Esophagus squamous epithelium (tissue), 5 donors: ENCODE measurements at regions not wholly inside any gene's neighbourhood (a gene's known extent, or its start where the extent isn't known, plus 50 kb on each side); places are given as distances from the start of the nearest gene placed in this dataset.

Experiments
- DNase-seq: peaks from one replicate; lab custom pipeline; 2025; lab: John Stamatoyannopoulos, UW
- H3K27ac ChIP-seq, 4 donors: fragments of 200-600 bp; sonication (generic); one replicate each; pipeline ENCODE4 v1.5.1; 2016 to 2019; ENCODE audit warnings: mild to moderate bottlenecking in 1 of 4
- H3K27me3 ChIP-seq, 4 donors: fragments of 200-600 bp; sonication (generic); 1 replicate in 3 of 4; 2 replicates in 1 of 4; pipeline versions ENCODE4 v1.5.1 to v1.6.0; 2017 to 2021; ENCODE audit warnings: antibody characterized with exemption in 1 of 4
- H3K36me3 ChIP-seq, 3 donors: fragments of 200-600 bp; sonication (generic); one replicate each; pipeline ENCODE4 v1.5.1; 2016 to 2019
- H3K4me1 ChIP-seq, 3 donors: fragments of 200-600 bp; sonication (generic); one replicate each; pipeline ENCODE4 v1.5.1; 2017 to 2019
- H3K4me3 ChIP-seq, 4 donors: fragments of 200-600 bp; sonication (generic); 1 replicate in 3 of 4; 2 replicates in 1 of 4; pipeline ENCODE4 v1.5.1; 2016 to 2019; ENCODE audit warnings: mild to moderate bottlenecking in 2 of 4, moderate library complexity in 1 of 4
- H3K9me3 ChIP-seq, 3 donors: fragments of 200-600 bp; sonication (generic); one replicate each; pipeline ENCODE4 v1.5.1; 2016 to 2019
- CTCF ChIP-seq, 6 experiments: fragments of 450-650 bp in 4 of 6; fragments of 200-600 bp in 2 of 6; sonication (generic) in 2 of 6; IDR thresholded peaks; one replicate each; pipeline ENCODE4 v1.5.1; 2016 to 2019; ENCODE audit warnings: antibody characterized with exemption in 6 of 6, mild to moderate bottlenecking in 4 of 6, moderate library complexity in 4 of 6
- POLR2A ChIP-seq, 4 donors: fragments of 450-650 bp; IDR thresholded peaks; one replicate each; pipeline ENCODE4 v1.6.1; 2017; ENCODE audit warnings: antibody characterized with exemption in 4 of 4, mild to moderate bottlenecking in 4 of 4, moderate library complexity in 3 of 4
- WGBS, 2 donors: methylation state at CpG; one replicate each; pipeline ENCODE4 v1.1.5; 2018; 5-methylcytosine and 5-hydroxymethylcytosine counted together
- intact Hi-C: fragments of 100-400 bp; cut with DNase I; formaldehyde crosslinking; loops from one replicate; pipeline ENCODE4 v1.15.0; 2022
- donor health status: DM: yes; HTN: yes; CAD: no.

- H3K9me3 ChIP-seq, result no peaks in the 10 kb centered on the region
- no peak for DNase-seq
- H3K36me3 ChIP-seq, result no peaks in the 10 kb centered on the region
- peaks cover 0 to 34% (median 10%) of the 10 kb centered on the region in 3 donors for H3K4me1 ChIP-seq
- H3K27me3 ChIP-seq, result no peaks in the 10 kb centered on the region
- TF ChIP-seq CTCF (IDR thresholded peaks at IDR 0.05) (no peak), POLR2A (IDR thresholded peaks at IDR 0.05) (no peak)
- no peak overlapping the region for H3K27ac ChIP-seq
- no peak overlapping the region for H3K4me3 ChIP-seq
- intact Hi-C loops, result no loop called here
Observed at GRCh38 chr6:40810171-40810570, 223.0 kb upstream of the LRFN2 start.

- Histone ChIP-seq H3K36me3 (no peaks in the 10 kb centered on the region), H3K4me1 (peaks cover 3 to 39% (median 16%) of the 10 kb centered on the region in 3 donors), H3K4me3 (no peak overlapping the region), H3K27me3 (no peaks in the 10 kb centered on the region), H3K9me3 (no peaks in the 10 kb centered on the region), H3K27ac (no peak overlapping the region)
- 92 to 100% methylated on average over 1 of the region's 1 CpG for whole genome bisulfite sequencing, 2 donors
- no peak for DNase-seq
- intact Hi-C loops, result no loop called here
- no peak for TF ChIP-seq CTCF (IDR thresholded peaks at IDR 0.05)
- no peak for TF ChIP-seq POLR2A (IDR thresholded peaks at IDR 0.05)
Observed at GRCh38 chr6:40809627-40810026, 222.5 kb upstream of the LRFN2 start.

- H3K27me3 ChIP-seq, result no peaks in the 10 kb centered on the region
- no peaks in the 10 kb centered on the region for H3K36me3 ChIP-seq
- DNase-seq, result no peak
- no peak overlapping the region for H3K4me3 ChIP-seq
- peak overlapping the region in 2 of 4 donors; percentile 21 to 60 for H3K27ac ChIP-seq
- intact Hi-C loops, result no loop called here
- WGBS, 2 donors, result 62 to 73% methylated on average over 3 to 5 of the region's 5 CpGs
- no peaks in the 10 kb centered on the region for H3K9me3 ChIP-seq
- H3K4me1 ChIP-seq, result peaks cover 20 to 61% (median 30%) of the 10 kb centered on the region in 3 donors
- TF ChIP-seq POLR2A (IDR thresholded peaks at IDR 0.05) (no peak), CTCF (IDR thresholded peaks at IDR 0.05) (no peak)
Observed at GRCh38 chr6:40807484-40807883, 220.3 kb upstream of the LRFN2 start.

- DNase-seq, result no peak
- H3K36me3 ChIP-seq, result no peaks in the 10 kb centered on the region
- peak overlapping the region in 3 of 4 donors; percentile 19 to 81 (median 60) for H3K27ac ChIP-seq
- H3K27me3 ChIP-seq, result no peaks in the 10 kb centered on the region
- 66 to 80% methylated on average over 7 of the region's 7 CpGs for whole genome bisulfite sequencing, 2 donors
- no peak overlapping the region for H3K4me3 ChIP-seq
- H3K9me3 ChIP-seq, result no peaks in the 10 kb centered on the region
- TF ChIP-seq CTCF (IDR thresholded peaks at IDR 0.05) (no peak), POLR2A (IDR thresholded peaks at IDR 0.05) (no peak)
- H3K4me1 ChIP-seq, result peaks cover 21 to 72% (median 37%) of the 10 kb centered on the region in 3 donors
- intact Hi-C loops, result no loop called here
Observed at GRCh38 chr6:40806256-40806864, 219.2 kb upstream of the LRFN2 start.

- H3K9me3 ChIP-seq, result no peaks in the 10 kb centered on the region
- TF ChIP-seq CTCF (IDR thresholded peaks at IDR 0.05) (no peak), POLR2A (IDR thresholded peaks at IDR 0.05) (no peak)
- no peak overlapping the region for H3K4me3 ChIP-seq
- H3K4me1 ChIP-seq, result peaks cover 21 to 70% (median 37%) of the 10 kb centered on the region in 3 donors
- no peaks in the 10 kb centered on the region for H3K36me3 ChIP-seq
- no peak for DNase-seq
- intact Hi-C loops, result no loop called here
- WGBS, 2 donors, result 14 to 81% methylated on average over 1 to 4 of the region's 4 CpGs
- no peaks in the 10 kb centered on the region for H3K27me3 ChIP-seq
- peak overlapping the region; percentile 76 to 90 (median 80) for H3K27ac ChIP-seq
Observed at GRCh38 chr6:40805336-40805735, 218.2 kb upstream of the LRFN2 start.
